Neural progenitor cell (in vitro differentiated cells): ENCODE measurements at regions not wholly inside any gene's neighbourhood (a gene's known extent, or its start where the extent isn't known, plus 50 kb on each side); places are given as distances from the start of the nearest gene placed in this dataset.

ENCODE experiments used
- DNase-seq: peaks from one replicate; pipeline ENCODE4 v3.0.0-alpha.2; 2016; ENCODE audit warnings: low spot score
- H2AFZ ChIP-seq: fragments of 200-600 bp; sonication (generic); replicated peaks from 2 replicates; pipeline ENCODE4 v1.6.1; 2016; ENCODE audit warnings: antibody characterized with exemption
- H3F3A ChIP-seq: fragments of 200-600 bp; sonication (generic); 2 replicates; pipeline ENCODE4 v1.6.1; 2016; ENCODE audit warnings: antibody characterized with exemption, low read depth
- H3K27ac ChIP-seq: fragments of 200-600 bp; sonication (generic); 2 replicates; pipeline ENCODE4 v1.5.1; 2016; ENCODE audit warnings: mild to moderate bottlenecking
- H3K27me3 ChIP-seq: fragments of 200-600 bp; sonication (generic); 2 replicates; pipeline ENCODE4 v1.6.1; 2016; ENCODE audit warnings: mild to moderate bottlenecking, moderate library complexity
- H3K36me3 ChIP-seq: fragments of 200-600 bp; sonication (generic); 2 replicates; pipeline ENCODE4 v1.5.1; 2016
- H3K4me1 ChIP-seq: fragments of 200-600 bp; sonication (generic); 2 replicates; pipeline ENCODE4 v1.6.1; 2016; ENCODE audit warnings: mixed run types
- H3K4me2 ChIP-seq: fragments of 200-600 bp; sonication (generic); 2 replicates; pipeline ENCODE4 v1.6.1; 2016
- H3K4me3 ChIP-seq: fragments of 200-600 bp; sonication (generic); 2 replicates; pipeline ENCODE4 v1.5.1; 2016
- H3K79me2 ChIP-seq: fragments of 200-600 bp; sonication (generic); 2 replicates; pipeline ENCODE4 v1.6.1; 2016; ENCODE audit warnings: low read depth
- H3K9ac ChIP-seq: fragments of 200-600 bp; sonication (generic); 2 replicates; pipeline ENCODE4 v1.6.1; 2016
- H3K9me3 ChIP-seq: fragments of 200-600 bp; sonication (generic); 2 replicates; pipeline ENCODE4 v1.5.1; 2016; ENCODE audit warnings: low read depth
- H4K20me1 ChIP-seq: fragments of 200-600 bp; sonication (generic); 2 replicates; pipeline ENCODE4 v1.6.1; 2016; ENCODE audit warnings: low read depth
- H3K27ac Mint-ChIP-seq: 3 replicates; pipeline ENCODE4 v1.8.0; 2021; ENCODE audit warnings: mixed read lengths
- H3K27me3 Mint-ChIP-seq: 2 replicates; pipeline ENCODE4 v1.8.0; 2022; ENCODE audit warnings: low read depth, mild to moderate bottlenecking, inconsistent platforms, moderate library complexity, mixed read lengths; ENCODE audit not compliant: insufficient read depth
- H3K36me3 Mint-ChIP-seq: 3 replicates; pipeline ENCODE4 v1.8.0; 2021; ENCODE audit warnings: mixed read lengths
- H3K4me1 Mint-ChIP-seq: 3 replicates; pipeline ENCODE4 v1.8.0; 2021; ENCODE audit warnings: mixed read lengths
- H3K4me3 Mint-ChIP-seq: 3 replicates; pipeline ENCODE4 v1.8.0; 2021; ENCODE audit warnings: mild to moderate bottlenecking, moderate library complexity, mixed read lengths
- H3K9me3 Mint-ChIP-seq: 3 replicates; pipeline ENCODE4 v1.8.0; 2020; ENCODE audit warnings: mixed read lengths
- CTCF ChIP-seq: fragments of 200-600 bp; sonication (generic); IDR thresholded peaks from 2 replicates; pipeline ENCODE4 v1.5.1; 2017; ENCODE audit warnings: antibody characterized with exemption, mild to moderate bottlenecking
- EZH2 ChIP-seq: fragments of 200-600 bp; sonication (generic); IDR thresholded peaks from 2 replicates; pipeline ENCODE4 v1.6.1; 2017; ENCODE audit warnings: antibody characterized with exemption, mild to moderate bottlenecking, moderate library complexity
- EZH2phosphoT487 ChIP-seq: fragments of 200-600 bp; sonication (generic); IDR thresholded peaks from 2 replicates; pipeline ENCODE4 v1.6.1; 2017; ENCODE audit warnings: antibody characterized with exemption

GRCh38 chr4:92031825-92032224 is 271.9 kb upstream of the GRID2 start:
- no peak overlapping the region for H3K4me3 Mint-ChIP-seq

GRCh38 chr4:92035666-92036065 is 268.1 kb upstream of the GRID2 start:
- no peaks in the 10 kb centered on the region for H3K36me3 Mint-ChIP-seq
- no peaks in the 10 kb centered on the region for H3K4me1 Mint-ChIP-seq
- H3K9me3 Mint-ChIP-seq: no peaks in the 10 kb centered on the region
- H3F3A ChIP-seq: no peaks in the 10 kb centered on the region
- H3K4me3 Mint-ChIP-seq: no peak overlapping the region
- H3K4me1 ChIP-seq: no peaks in the 10 kb centered on the region
- no peak for DNase-seq
- H3K27ac ChIP-seq: no peak overlapping the region
- no peaks in the 10 kb centered on the region for H3K79me2 ChIP-seq
- H3K4me3 ChIP-seq: no peak overlapping the region
- no peak overlapping the region for H3K27ac Mint-ChIP-seq
- TF ChIP-seq EZH2phosphoT487 (no peak), EZH2 (no peak), CTCF (no peak)
- H3K36me3 ChIP-seq: no peaks in the 10 kb centered on the region
- H3K27me3 Mint-ChIP-seq: no peaks in the 10 kb centered on the region
- H3K27me3 ChIP-seq: no peaks in the 10 kb centered on the region
- no peak overlapping the region for H3K4me2 ChIP-seq
- no peak overlapping the region for H3K9ac ChIP-seq
- H4K20me1 ChIP-seq: no peaks in the 10 kb centered on the region
- H3K9me3 ChIP-seq: no peaks in the 10 kb centered on the region
- no peak overlapping the region for H2AFZ ChIP-seq

More at GRCh38 chr4:92031825-92032224, 271.9 kb upstream of the GRID2 start:
- Mint-ChIP-seq H3K27ac (no peak overlapping the region), H3K9me3 (no peaks in the 10 kb centered on the region), H3K4me1 (no peaks in the 10 kb centered on the region), H3K27me3 (no peaks in the 10 kb centered on the region), H3K36me3 (no peaks in the 10 kb centered on the region)
- Histone ChIP-seq H3K4me3 (no peak overlapping the region), H4K20me1 (no peaks in the 10 kb centered on the region), H3F3A (no peaks in the 10 kb centered on the region), H3K36me3 (no peaks in the 10 kb centered on the region), H3K4me2 (no peak overlapping the region), H3K27me3 (no peaks in the 10 kb centered on the region), H3K9me3 (no peaks in the 10 kb centered on the region), H2AFZ (no peak overlapping the region), H3K9ac (no peak overlapping the region), H3K4me1 (no peaks in the 10 kb centered on the region), H3K79me2 (no peaks in the 10 kb centered on the region), H3K27ac (no peak overlapping the region)
- TF ChIP-seq EZH2 (no peak), CTCF (no peak), EZH2phosphoT487 (no peak)
- no peak for DNase-seq

- no peaks in the 10 kb centered on the region for H3K27me3 ChIP-seq
- H3K4me3 Mint-ChIP-seq: no peak overlapping the region
- H3K27me3 Mint-ChIP-seq: no peaks in the 10 kb centered on the region
- H3K36me3 Mint-ChIP-seq: no peaks in the 10 kb centered on the region
- no peak overlapping the region for H3K27ac ChIP-seq
- H3K9me3 Mint-ChIP-seq: no peaks in the 10 kb centered on the region
- H3K9ac ChIP-seq: no peak overlapping the region
- no peaks in the 10 kb centered on the region for H3K9me3 ChIP-seq
- H3K79me2 ChIP-seq: no peaks in the 10 kb centered on the region
- H3K36me3 ChIP-seq: no peaks in the 10 kb centered on the region
- H3K4me1 Mint-ChIP-seq: no peaks in the 10 kb centered on the region
- H3F3A ChIP-seq: no peaks in the 10 kb centered on the region
- TF ChIP-seq EZH2phosphoT487: no peak
- TF ChIP-seq EZH2: no peak
- no peak for TF ChIP-seq CTCF
- H3K4me3 ChIP-seq: no peak overlapping the region
- H3K27ac Mint-ChIP-seq: no peak overlapping the region
- H4K20me1 ChIP-seq: no peaks in the 10 kb centered on the region
- peak overlapping the region; percentile 45 for H2AFZ ChIP-seq
- no peak for DNase-seq
- H3K4me1 ChIP-seq: no peaks in the 10 kb centered on the region
- no peak overlapping the region for H3K4me2 ChIP-seq
These were observed 258.0 kb upstream of the GRID2 start for GRCh38 chr4:92045718-92046117.
